H9 (cell line): ENCODE measurements at regions not wholly inside any gene's neighbourhood (a gene's known extent, or its start where the extent isn't known, plus 50 kb on each side); places are given as distances from the start of the nearest gene placed in this dataset.

Experiments
- DNase-seq: peaks from one replicate; pipeline ENCODE4 v3.0.0-alpha.2; 2017
- H2AFZ ChIP-seq: one replicate; pipeline ENCODE4 v1.6.1; 2013; ENCODE audit warnings: mild to moderate bottlenecking, low read length, control low read depth, moderate library complexity
- H2AK5ac ChIP-seq: 2 replicates; pipeline ENCODE4 v1.6.1; 2013; ENCODE audit warnings: low read length, control low read depth, mixed read lengths; ENCODE audit not compliant: insufficient read length
- H2BK120ac ChIP-seq: one replicate; pipeline ENCODE4 v1.6.1; 2013; ENCODE audit warnings: low read depth, mild to moderate bottlenecking, low read length, control low read depth, inconsistent platforms; ENCODE audit not compliant: poor library complexity, severe bottlenecking
- H2BK12ac ChIP-seq: 2 replicates; pipeline ENCODE4 v1.6.1; 2013; ENCODE audit warnings: low read length, control low read depth, mixed read lengths, low read depth; ENCODE audit not compliant: insufficient read length
- H2BK15ac ChIP-seq: 2 replicates; pipeline ENCODE4 v1.6.1; 2013; ENCODE audit warnings: low read depth, low read length, control low read depth
- H2BK20ac ChIP-seq: one replicate; pipeline ENCODE4 v1.6.1; 2013; ENCODE audit warnings: low read depth, mild to moderate bottlenecking, low read length, control low read depth, inconsistent platforms; ENCODE audit not compliant: poor library complexity, severe bottlenecking
- H2BK5ac ChIP-seq: 2 replicates; pipeline ENCODE4 v1.6.1; 2013; ENCODE audit warnings: low read length, control low read depth, mixed read lengths; ENCODE audit not compliant: insufficient read length
- H3K14ac ChIP-seq: 2 replicates; pipeline ENCODE4 v1.6.1; 2013; ENCODE audit warnings: low read length, control low read depth; ENCODE audit not compliant: insufficient read depth
- H3K18ac ChIP-seq: 2 replicates; pipeline ENCODE4 v1.6.1; 2013; ENCODE audit warnings: low read depth, mild to moderate bottlenecking, mixed read lengths, low read length, control low read depth; ENCODE audit not compliant: insufficient read length
- H3K23ac ChIP-seq: 2 replicates; pipeline ENCODE4 v1.6.1; 2013; ENCODE audit warnings: low read length, control low read depth, mixed read lengths, low read depth; ENCODE audit not compliant: insufficient read length
- H3K23me2 ChIP-seq: 2 replicates; pipeline ENCODE4 v1.6.1; 2013; ENCODE audit warnings: low read depth, mild to moderate bottlenecking, mixed read lengths, low read length, control low read depth; ENCODE audit not compliant: insufficient read length, poor library complexity, severe bottlenecking
- H3K27ac ChIP-seq: 2 replicates; pipeline ENCODE4 v1.5.1; 2013; ENCODE audit warnings: low read length, control low read depth, mixed read lengths, low read depth; ENCODE audit not compliant: insufficient read length
- H3K27me3 ChIP-seq: 2 replicates; pipeline ENCODE4 v1.6.1; 2013; ENCODE audit warnings: low read length, control low read depth, inconsistent platforms; ENCODE audit not compliant: insufficient read depth
- H3K4ac ChIP-seq: 2 replicates; pipeline ENCODE4 v1.6.1; 2013; ENCODE audit warnings: low read depth, mild to moderate bottlenecking, control low read depth, inconsistent platforms, low read length, moderate library complexity
- H3K4me1 ChIP-seq: 2 replicates; pipeline ENCODE4 v1.6.1; 2013; ENCODE audit warnings: low read length, control low read depth, inconsistent platforms; ENCODE audit not compliant: insufficient read depth
- H3K4me2 ChIP-seq: 2 replicates; pipeline ENCODE4 v1.6.1; 2013; ENCODE audit warnings: low read length, control low read depth, mixed read lengths; ENCODE audit not compliant: insufficient read length, insufficient read depth
- H3K56ac ChIP-seq: 2 replicates; pipeline ENCODE4 v1.6.1; 2013; ENCODE audit warnings: low read depth, mild to moderate bottlenecking, mixed read lengths, low read length, control low read depth; ENCODE audit not compliant: insufficient read length
- H3K79me1 ChIP-seq: 2 replicates; pipeline ENCODE4 v1.6.1; 2013; ENCODE audit warnings: low read depth, mild to moderate bottlenecking, moderate library complexity, low read length, control low read depth, inconsistent platforms; ENCODE audit not compliant: insufficient read depth, poor library complexity, severe bottlenecking
- H3K79me2 ChIP-seq: 2 replicates; pipeline ENCODE4 v1.6.1; 2013; ENCODE audit warnings: low read length, control low read depth, inconsistent platforms; ENCODE audit not compliant: insufficient read depth
- H3K9ac ChIP-seq: 2 replicates; pipeline ENCODE4 v1.6.1; 2013; ENCODE audit warnings: low read length, control low read depth, mixed read lengths; ENCODE audit not compliant: insufficient read length; ENCODE audit errors: extremely low read depth
- H3K9me3 ChIP-seq: one replicate; pipeline ENCODE4 v1.6.1; 2013; ENCODE audit warnings: low read depth, low read length, inconsistent platforms; ENCODE audit not compliant: control insufficient read depth
- H3T11ph ChIP-seq: one replicate; pipeline ENCODE4 v1.6.1; 2013; ENCODE audit warnings: mild to moderate bottlenecking, low read length, control low read depth, inconsistent platforms
- H4K20me1 ChIP-seq: one replicate; pipeline ENCODE4 v1.6.1; 2013; ENCODE audit not compliant: control insufficient read depth, insufficient read length, insufficient read depth
- H4K5ac ChIP-seq: 2 replicates; pipeline ENCODE4 v1.6.1; 2013; ENCODE audit warnings: low read depth, mild to moderate bottlenecking, mixed read lengths, low read length, control low read depth; ENCODE audit not compliant: insufficient read length
- H4K8ac ChIP-seq: replicated peaks from 2 replicates; pipeline ENCODE4 v1.6.1; 2013; ENCODE audit warnings: low read length, control low read depth, mixed read lengths, low read depth; ENCODE audit not compliant: insufficient read length
- H4K91ac ChIP-seq: 2 replicates; pipeline ENCODE4 v1.6.1; 2013; ENCODE audit warnings: low read depth, mild to moderate bottlenecking, moderate library complexity, mixed read lengths, low read length, control low read depth; ENCODE audit not compliant: insufficient read length
- H3K27ac Mint-ChIP-seq, 3 experiments: 2 replicates in 2 of 3; 3 replicates in 1 of 3; pipeline ENCODE4 v1.8.0; 2020 to 2021; ENCODE audit warnings: mixed read lengths in 3 of 3, mild to moderate bottlenecking in 1 of 3, moderate library complexity in 1 of 3
- H3K27me3 Mint-ChIP-seq: 2 replicates; pipeline ENCODE4 v1.8.0; 2021; ENCODE audit warnings: low read depth, mild to moderate bottlenecking, moderate library complexity, mixed read lengths
- H3K36me3 Mint-ChIP-seq, 3 experiments: 2 replicates in 2 of 3; 3 replicates in 1 of 3; pipeline ENCODE4 v1.8.0; 2020 to 2021; ENCODE audit warnings: low read depth in 3 of 3, mixed read lengths in 3 of 3; ENCODE audit not compliant: insufficient read depth in 1 of 3
- H3K4me1 Mint-ChIP-seq, 2 experiments: 2 replicates each; pipeline ENCODE4 v1.8.0; 2020; ENCODE audit warnings: mixed read lengths in 2 of 2
- H3K4me3 Mint-ChIP-seq, 2 experiments: 2 replicates in 1 of 2; 3 replicates in 1 of 2; pipeline ENCODE4 v1.8.0; 2020 to 2021; ENCODE audit warnings: mild to moderate bottlenecking in 2 of 2, mixed read lengths in 2 of 2, moderate library complexity in 1 of 2
- H3K9me3 Mint-ChIP-seq, 2 experiments: 2 replicates in 1 of 2; 3 replicates in 1 of 2; pipeline ENCODE4 v1.8.0; 2020; ENCODE audit warnings: mild to moderate bottlenecking in 2 of 2, mixed read lengths in 2 of 2, moderate library complexity in 1 of 2
- WGBS: extraction: QIAGEN DNeasy Blood & Tissue Kit; methylation state at CpG from one replicate; pipeline ENCODE4 v1.1.7; 2013; ENCODE audit warnings: missing lambda C conversion rate, low lambda C conversion rate, mixed read lengths; ENCODE audit not compliant: insufficient read length; ENCODE audit errors: extremely low coverage; 5-methylcytosine and 5-hydroxymethylcytosine counted together
- TF ChIP-seq, protein P1 (sequence below): fragments of 200-600 bp; sonication (generic); conservative IDR thresholded peaks from 3 replicates; pipeline ENCODE4 v1.8.0; 2021; ENCODE audit warnings: antibody characterized with exemption, mild to moderate bottlenecking

DNA sequence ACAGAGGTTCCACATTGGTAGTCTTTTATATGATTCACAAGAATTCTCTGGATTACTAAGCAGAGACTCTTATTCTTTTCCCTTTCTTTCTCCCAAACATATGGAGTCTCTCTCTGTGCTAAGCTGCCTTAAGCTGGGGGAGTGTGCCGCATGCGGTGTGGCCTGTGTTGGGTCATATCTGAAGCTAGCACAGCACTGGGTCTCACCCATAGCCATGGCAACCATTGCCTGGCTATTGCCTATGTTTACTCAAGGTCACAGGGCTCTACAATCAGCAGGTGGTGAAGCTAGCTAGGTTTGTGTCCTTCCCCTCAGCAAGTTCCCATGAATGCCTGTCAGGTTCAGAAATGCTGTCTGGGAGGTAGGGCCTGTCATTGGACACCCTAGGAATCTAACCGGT lies 73.6 kb upstream of the ZRANB2 start:
- H3K4me2 ChIP-seq: no peak overlapping the region
- no peak overlapping the region for H3K27ac ChIP-seq
- no peak overlapping the region for H4K5ac ChIP-seq
- no peak overlapping the region for H3K56ac ChIP-seq
- no peaks in the 10 kb centered on the region for H3K27me3 ChIP-seq
- no peaks in the 10 kb centered on the region for H3K23me2 ChIP-seq
- H4K20me1 ChIP-seq: no peaks in the 10 kb centered on the region
- no peak for DNase-seq
- no peaks in the 10 kb centered on the region for H3K9me3 ChIP-seq
- no peak overlapping the region for H3K14ac ChIP-seq
- WGBS: no CpG with 5 or more reads among the region's 3 CpGs
- H2BK5ac ChIP-seq: no peak overlapping the region
- H3K79me1 ChIP-seq: no peaks in the 10 kb centered on the region
- H3K27ac Mint-ChIP-seq: no peak overlapping the region; a peak in 1 of 7 replicates
- H3K9me3 Mint-ChIP-seq: no peaks in the 10 kb centered on the region; a peak in 1 of 5 replicates
- no peak overlapping the region for H2BK120ac ChIP-seq
- no peak overlapping the region for H3K23ac ChIP-seq
- H3K9ac ChIP-seq: no peak overlapping the region
- H2AK5ac ChIP-seq: no peak overlapping the region
- H3T11ph ChIP-seq: no peak overlapping the region
- H2BK20ac ChIP-seq: no peak overlapping the region
- H3K4ac ChIP-seq: no peak overlapping the region
- H3K4me1 Mint-ChIP-seq: peaks cover 0 to 5% of the 10 kb centered on the region in 2 experiments; a peak in 1 of 4 replicates
- no peaks in the 10 kb centered on the region for H3K79me2 ChIP-seq
- no peaks in the 10 kb centered on the region for H3K4me1 ChIP-seq
- TF ChIP-seq, protein P1, sequence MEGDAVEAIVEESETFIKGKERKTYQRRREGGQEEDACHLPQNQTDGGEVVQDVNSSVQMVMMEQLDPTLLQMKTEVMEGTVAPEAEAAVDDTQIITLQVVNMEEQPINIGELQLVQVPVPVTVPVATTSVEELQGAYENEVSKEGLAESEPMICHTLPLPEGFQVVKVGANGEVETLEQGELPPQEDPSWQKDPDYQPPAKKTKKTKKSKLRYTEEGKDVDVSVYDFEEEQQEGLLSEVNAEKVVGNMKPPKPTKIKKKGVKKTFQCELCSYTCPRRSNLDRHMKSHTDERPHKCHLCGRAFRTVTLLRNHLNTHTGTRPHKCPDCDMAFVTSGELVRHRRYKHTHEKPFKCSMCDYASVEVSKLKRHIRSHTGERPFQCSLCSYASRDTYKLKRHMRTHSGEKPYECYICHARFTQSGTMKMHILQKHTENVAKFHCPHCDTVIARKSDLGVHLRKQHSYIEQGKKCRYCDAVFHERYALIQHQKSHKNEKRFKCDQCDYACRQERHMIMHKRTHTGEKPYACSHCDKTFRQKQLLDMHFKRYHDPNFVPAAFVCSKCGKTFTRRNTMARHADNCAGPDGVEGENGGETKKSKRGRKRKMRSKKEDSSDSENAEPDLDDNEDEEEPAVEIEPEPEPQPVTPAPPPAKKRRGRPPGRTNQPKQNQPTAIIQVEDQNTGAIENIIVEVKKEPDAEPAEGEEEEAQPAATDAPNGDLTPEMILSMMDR: no peak
- no peak overlapping the region for H3K4me3 Mint-ChIP-seq
- H4K8ac ChIP-seq: no peak overlapping the region
- no peak overlapping the region for H2AFZ ChIP-seq
- H3K27me3 Mint-ChIP-seq: no peaks in the 10 kb centered on the region
- H4K91ac ChIP-seq: no peak overlapping the region
- no peak overlapping the region for H2BK15ac ChIP-seq
- H2BK12ac ChIP-seq: no peak overlapping the region
- no peak overlapping the region for H3K18ac ChIP-seq
- H3K36me3 Mint-ChIP-seq: no peaks in the 10 kb centered on the region
